Globus pallidus (tissue), 1 donor: ENCODE measurements at regions not wholly inside any gene's neighbourhood (a gene's known extent, or its start where the extent isn't known, plus 50 kb on each side); places are given as distances from the start of the nearest gene placed in this dataset.
"Not testable (repeated sequence)": the region's sequence is repeated elsewhere in the genome, so short reads cannot be mapped to it uniquely, and the experiment has no call there.

ENCODE experiments used
- DNase-seq: peaks from one replicate; pipeline ENCODE4 v3.0.0-alpha.2; 2015; ENCODE audit warnings: low spot score

DNA sequence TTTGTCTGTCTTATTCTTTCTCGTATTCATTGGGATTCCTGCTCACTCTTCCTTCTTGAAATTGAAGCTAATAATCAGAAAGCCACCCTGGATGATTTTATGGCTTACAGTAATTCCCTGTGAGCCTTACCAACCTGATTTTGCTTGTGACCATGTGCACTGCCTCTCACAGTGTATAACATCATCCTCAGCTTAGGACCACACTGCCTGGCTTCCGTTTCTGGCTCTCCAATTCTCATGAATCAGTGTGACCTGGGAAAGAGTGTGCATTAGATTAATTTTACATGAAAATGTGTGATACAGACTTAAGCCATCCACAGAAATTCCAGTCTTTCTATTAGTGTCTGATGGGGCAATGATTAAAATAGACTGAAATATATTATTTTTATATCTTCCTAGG lies 126.8 kb upstream of the DMRT1 start:
- DNase-seq, result no peak

GRCh38 chr9:715300-715699 lies 126.2 kb upstream of the DMRT1 start:
- no peak for DNase-seq

DNA sequence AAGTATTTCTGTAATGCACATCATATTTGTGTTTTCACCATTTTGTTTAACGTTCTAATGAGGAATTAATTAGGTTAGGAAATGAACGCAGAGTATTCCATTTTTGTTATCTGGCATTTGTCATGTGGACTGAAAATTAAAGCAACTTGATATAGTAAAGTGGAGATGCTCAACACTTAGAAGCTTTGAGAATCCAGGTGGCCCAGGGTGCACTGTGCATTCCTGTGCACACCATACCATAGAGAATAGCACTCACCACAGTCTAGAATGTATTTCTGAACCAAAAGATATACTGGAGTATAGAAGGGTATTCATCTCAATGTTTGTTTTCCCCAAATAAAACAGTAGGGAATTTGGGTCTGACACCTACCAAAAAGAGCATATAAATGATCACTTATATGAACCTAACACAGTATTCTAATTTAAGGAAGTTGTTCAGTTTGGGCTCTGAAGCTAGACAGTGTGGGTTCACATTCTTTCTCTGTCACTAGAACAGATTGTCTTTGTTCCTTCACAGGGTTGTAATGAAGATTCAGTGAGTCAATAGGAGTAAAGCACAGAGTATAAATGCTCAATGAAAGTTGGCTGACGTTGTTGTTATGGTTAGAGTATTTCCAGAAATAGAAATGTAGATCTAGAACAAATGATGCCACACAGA lies 125.6 kb upstream of the DMRT1 start:
- DNase-seq, result peak; percentile 85

- DNase-seq, result no peak
Observed at GRCh38 chr9:717722-718121, 123.8 kb upstream of the DMRT1 start.

GRCh38 chr9:720239-720881 lies 121.1 kb upstream of the DMRT1 start:
- DNase-seq, result no peak

DNA sequence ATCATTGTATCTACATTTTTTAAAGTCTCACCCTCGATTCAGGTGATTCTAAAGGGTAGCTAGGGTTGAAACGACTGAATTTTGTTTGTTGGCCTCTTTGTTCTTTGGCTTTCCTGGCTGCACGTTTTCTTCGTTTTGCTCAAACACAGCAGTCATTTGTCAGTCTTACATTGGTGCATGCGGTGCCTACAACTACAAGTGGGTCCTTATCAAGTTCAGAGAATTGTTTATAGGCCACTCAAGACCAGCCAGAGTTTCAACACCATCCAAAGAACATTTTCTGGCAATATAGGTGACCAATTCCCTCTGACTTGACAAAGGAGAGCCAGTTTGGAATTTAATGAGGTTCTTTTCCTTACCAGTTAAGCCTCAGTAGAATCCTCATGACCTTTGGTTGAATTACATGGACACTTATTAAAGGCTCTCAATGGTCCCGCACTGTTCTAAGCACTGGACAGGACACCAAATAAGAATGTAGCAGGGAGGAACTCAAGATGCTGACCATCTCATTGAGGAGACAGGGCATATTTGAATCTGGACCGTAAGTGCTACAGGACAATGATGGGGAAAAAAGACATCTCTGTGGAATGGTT lies 119.0 kb upstream of the DMRT1 start:
- no peak for DNase-seq

DNA sequence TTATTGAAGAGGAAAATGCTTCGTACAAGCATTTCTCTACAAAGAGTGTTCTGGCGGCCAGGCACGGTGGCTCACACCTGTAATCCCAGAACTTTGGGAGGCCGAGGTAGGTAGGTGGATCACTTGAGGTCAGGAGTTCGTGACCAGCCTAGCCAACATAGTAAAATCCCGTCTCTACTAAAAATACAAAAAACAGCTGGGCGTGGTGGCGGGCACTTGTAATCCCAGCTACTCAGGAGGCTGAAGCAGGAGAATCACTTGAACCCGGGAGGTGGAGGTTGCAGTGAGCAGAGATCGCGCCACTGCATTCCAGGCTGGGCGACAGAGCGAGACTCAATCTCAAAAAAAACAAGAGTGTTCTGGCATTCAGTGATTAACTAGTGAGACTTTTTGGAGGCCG lies 117.0 kb upstream of the DMRT1 start:
- not testable (repeated sequence) for DNase-seq

GRCh38 chr9:726005-726404 lies 115.5 kb upstream of the DMRT1 start:
- peak; percentile 84 for DNase-seq

GRCh38 chr9:727767-728166 lies 113.7 kb upstream of the DMRT1 start:
- no peak for DNase-seq

DNA sequence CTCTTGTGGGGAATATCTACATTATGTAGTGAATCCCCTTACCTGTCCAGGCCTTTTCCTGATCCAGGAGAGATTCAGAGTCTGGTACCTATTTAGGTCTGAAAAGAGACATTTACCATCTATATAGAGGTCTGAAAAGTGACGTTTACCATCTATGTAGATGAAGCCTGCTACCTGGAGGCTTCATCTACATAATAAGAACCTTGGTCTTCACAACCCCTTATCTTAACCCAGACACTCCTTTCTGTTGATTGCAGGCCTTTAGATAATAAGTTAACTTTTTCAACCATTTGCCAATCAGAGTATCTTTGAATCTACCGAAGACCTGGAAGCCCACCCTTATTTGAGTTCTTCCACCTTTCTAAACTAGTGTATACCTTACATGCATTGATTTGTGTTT lies 113.0 kb upstream of the DMRT1 start:
- no peak for DNase-seq

GRCh38 chr9:731474-731873 lies 110.0 kb upstream of the DMRT1 start:
- DNase-seq, result peak; percentile 37

DNA sequence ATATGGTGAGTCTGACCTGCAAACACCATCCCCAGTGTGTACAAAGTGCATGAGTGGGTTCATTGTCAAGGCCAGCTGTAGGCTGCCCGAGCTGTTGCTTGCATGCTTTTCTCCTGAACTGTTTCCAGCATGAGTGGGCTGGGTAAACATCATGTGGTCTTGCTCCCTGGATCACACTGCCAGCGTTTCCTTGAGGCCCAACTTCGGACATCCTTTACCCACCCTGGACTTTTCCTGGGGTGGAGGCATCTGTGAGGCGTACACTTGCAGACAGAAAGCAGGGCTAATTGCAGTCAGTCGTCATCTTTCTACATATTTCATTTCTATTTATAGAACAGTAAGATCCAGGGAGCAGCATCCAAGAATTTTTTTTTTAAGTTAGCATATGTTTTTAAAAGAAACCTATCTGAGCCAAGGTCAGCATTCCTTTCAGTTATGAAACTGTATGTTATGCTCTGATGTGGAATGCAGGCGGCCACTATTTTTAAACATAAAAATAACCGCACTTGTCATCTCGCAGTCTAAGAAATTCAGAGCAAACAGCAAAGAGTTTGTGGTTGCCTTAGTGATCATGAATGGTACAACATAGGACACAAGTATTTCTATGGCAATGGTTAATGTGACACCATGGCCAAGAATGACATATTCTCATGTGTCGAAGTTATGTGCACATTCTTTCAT lies 106.5 kb upstream of the DMRT1 start:
- peak; percentile 87 for DNase-seq

GRCh38 chr9:737400-738120 lies 103.9 kb upstream of the DMRT1 start:
- no peak for DNase-seq

DNA sequence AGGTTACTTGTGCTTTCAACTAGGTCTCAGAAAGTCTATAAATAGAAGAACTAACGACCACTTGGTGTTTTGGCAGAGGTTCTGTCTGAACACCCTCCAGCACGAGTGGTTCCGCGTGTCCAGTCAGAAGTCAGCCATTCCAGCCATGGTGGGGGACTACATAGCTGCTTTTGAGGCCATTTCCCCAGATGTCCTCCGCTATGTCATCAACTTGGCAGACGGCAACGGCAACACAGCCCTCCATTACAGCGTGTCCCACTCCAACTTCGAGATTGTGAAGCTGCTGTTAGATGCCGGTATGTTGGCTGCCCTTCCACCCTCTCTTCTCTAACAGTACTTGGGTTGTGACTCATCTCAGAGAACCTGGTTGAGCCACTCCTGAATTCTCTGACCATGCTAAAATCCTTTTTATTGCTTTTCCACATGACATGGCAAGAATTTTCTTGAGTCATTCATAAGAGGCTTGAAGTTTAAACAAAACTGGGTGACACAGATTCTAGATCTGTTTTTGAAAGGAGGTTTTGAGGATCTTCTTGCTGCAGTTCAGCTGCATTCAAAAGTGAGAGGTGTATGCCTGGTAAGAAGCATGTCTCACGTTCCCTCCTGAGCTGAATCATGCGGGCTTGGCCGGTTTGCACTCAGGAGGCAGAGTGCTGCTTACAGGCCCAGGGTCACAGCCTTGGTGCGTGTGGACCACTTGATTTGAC lies 103.1 kb upstream of the DMRT1 start:
- no peak for DNase-seq

DNA sequence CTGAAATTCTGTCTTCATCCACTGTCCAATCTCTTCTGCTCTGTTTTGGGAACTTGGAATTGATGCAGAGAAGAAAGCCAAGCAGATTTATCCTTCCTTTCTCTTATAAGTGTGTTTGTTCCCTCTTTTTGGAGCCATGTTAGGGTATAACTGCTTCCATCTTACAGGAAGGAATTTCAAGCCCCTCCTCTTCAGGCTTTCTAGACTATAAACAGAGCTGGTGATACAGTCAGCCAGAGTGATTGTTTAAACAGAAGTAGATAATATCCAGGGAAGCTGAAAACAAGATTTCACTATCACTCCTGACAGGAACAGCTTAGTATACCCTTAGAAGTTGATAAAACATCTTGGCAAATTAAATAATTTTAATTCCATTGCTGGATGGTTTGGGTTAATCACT lies 102.1 kb upstream of the DMRT1 start:
- no peak for DNase-seq

DNA sequence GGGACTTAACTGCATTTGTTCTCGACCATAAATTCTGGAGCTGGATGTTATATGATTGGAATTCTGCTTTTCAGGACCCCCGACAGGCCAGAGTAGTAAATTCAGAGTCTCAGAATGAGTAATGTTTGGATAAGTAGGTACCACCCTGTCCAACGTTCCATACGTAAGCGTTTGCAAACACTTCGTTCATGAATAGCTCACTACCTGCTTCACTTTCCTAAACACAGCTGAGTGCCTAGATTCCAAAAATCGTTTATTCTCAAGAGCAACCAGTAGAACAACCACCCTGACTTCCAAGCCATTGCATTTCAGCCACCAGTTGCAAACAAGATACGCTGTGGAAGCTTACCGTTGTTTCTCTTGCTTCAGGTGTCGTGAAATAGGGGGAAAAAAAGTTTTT lies 101.3 kb upstream of the DMRT1 start:
- DNase-seq, result no peak

DNA sequence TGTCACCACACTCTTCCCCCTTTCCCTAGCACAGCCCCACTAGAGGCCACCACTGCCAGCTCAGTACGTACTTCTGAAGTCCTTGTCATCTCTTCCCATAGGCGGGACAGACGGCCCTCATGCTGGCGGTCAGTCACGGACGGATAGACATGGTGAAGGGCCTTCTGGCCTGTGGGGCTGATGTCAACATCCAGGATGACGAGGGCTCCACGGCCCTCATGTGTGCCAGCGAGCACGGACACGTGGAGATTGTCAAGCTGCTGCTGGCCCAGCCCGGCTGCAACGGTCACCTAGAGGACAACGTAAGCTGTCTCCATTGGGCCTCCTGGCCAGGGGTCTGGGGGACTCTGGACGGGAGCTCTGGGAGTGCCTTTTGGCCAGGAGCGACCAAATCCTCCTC lies 99.4 kb upstream of the DMRT1 start:
- DNase-seq, result no peak

DNA sequence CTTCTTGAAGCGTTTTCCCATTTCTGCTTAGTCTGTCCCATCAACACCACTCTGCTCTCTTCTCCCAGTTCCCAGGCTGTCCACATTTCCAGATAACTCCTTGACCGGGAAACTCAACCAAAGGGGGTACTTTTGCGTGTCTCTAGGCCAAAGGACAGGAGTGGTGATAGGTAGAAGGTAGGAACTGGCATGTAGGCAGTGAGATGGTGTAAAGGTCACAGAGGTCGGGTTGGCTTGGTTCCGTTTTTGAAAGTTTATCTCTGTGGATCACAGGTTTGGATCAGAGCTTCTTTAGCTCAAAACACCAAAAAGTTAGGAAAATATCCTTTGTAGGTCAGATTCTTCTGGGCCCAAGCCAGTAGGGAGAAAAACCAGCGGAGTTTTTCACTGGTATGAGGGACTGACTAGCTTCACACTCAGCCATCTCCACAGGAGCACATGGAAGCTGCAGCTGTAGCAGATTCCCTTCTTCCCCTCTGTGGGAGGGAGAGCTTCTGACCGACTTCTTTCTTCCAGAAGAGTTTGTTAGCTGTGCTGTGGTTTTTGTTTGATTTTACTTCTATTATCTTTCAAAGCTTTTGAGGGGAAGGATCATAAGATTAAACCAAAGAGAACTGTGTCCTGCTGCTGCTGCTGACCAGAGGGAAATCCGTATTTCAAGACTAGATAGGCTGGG lies 98.4 kb upstream of the DMRT1 start:
- DNase-seq, result no peak

DNA sequence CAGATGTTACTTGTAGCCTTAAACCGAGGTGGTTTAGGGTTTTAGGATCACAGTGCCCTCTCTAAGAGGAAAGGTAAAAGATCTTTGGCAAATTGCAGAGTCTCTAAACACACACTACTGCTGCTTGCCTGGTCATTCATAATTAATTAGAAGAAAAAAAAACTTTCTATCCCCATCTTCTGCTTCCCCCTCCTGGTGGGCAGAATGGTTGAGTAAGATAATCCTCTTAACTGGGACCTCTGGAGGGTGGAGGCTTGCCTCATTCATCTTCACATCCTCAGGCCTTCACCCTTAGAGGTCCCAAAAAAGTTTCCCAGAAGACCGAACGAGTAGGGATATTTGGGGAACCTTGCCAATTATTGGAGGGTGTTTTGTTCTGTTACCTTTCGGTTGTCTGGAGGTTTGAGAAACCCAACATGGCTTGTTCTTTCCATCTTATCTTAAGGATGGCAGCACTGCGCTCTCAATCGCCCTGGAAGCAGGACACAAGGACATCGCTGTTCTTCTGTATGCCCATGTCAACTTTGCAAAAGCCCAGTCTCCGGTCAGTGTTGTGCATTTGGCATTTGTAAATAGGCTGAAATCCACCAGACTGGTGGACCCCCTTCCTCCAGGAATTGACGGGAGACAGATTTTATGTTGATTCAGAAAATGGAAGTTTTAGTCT lies 97.3 kb upstream of the DMRT1 start:
- no peak for DNase-seq

DNA sequence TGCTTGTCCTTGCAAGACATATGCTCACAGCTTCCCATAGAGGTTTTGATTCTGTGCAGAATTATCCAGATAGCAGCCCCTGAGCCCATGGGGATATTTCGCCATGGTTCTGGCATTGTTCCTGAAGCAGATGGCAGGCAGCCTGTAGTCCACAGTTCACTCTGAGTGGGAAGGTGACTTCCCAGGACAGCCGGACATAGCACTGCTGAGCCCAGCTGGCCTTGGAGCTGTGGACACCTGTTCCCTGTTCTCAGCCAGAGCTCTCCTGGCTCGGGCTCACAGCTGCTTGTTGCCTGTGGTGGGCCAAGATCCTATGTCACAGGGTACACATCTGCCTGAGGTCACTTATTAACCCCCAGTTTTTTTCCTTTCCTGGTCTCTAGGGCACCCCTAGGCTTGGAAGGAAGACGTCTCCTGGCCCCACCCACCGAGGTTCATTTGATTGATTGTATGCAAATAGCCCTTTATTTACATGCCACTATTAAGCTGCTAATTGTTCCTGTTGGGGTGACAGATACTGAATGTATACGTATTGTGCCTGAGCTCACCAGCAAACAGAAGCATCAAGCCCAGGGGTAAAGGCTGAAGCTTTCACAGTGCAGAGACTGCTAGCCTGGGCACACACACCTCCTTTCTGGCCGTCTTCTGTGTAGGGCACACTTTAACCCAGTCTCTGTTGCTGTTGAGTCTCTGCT lies 96.6 kb upstream of the DMRT1 start:
- DNase-seq, result no peak
